WTC11 (cell line): ENCODE measurements at regions not wholly inside any gene's neighbourhood (a gene's known extent, or its start where the extent isn't known, plus 50 kb on each side); places are given as distances from the start of the nearest gene placed in this dataset.

Experiments
- ATAC-seq: fragments of 200-7000 bp; cut with Tn5 transposase; 2 replicates; pipeline ENCODE4 v1.10.0; 2021; ENCODE audit warnings: mild to moderate bottlenecking, moderate library complexity
- CTCF ChIA-PET: fragments of 300-600 bp; sonication (Branson Sonifier 250); formaldehyde crosslinking; loops from one replicate; lab custom pipeline; 2021; ENCODE audit warnings: antibody characterized with exemption; lab: Charles Lee
- POLR2A ChIA-PET: fragments of 350-600 bp; sonication (Branson Sonifier 250); formaldehyde crosslinking; loops from one replicate; lab custom pipeline; 2021; ENCODE audit warnings: antibody characterized with exemption; lab: Charles Lee
- DNase-seq: peaks from one replicate; pipeline ENCODE4 v3.0.0; 2021; ENCODE audit warnings: low spot score
- H3K27ac Mint-ChIP-seq: 2 replicates; pipeline ENCODE4 v1.8.0; 2021; ENCODE audit warnings: mixed read lengths
- H3K27me3 Mint-ChIP-seq: 2 replicates; pipeline ENCODE4 v1.8.0; 2021; ENCODE audit warnings: low read depth, mild to moderate bottlenecking, moderate library complexity, mixed read lengths
- H3K36me3 Mint-ChIP-seq: 2 replicates; pipeline ENCODE4 v1.8.0; 2021; ENCODE audit warnings: mixed read lengths
- H3K4me1 Mint-ChIP-seq: 2 replicates; pipeline ENCODE4 v1.8.0; 2022; ENCODE audit warnings: mixed read lengths
- H3K4me3 Mint-ChIP-seq: 2 replicates; pipeline ENCODE4 v1.8.0; 2021; ENCODE audit warnings: mild to moderate bottlenecking, moderate library complexity, mixed read lengths
- H3K9me3 Mint-ChIP-seq: 2 replicates; pipeline ENCODE4 v1.8.0; 2021; ENCODE audit warnings: mixed read lengths
- ATF1 ChIP-seq: sonication (generic); formaldehyde crosslinking; IDR thresholded peaks from 2 replicates; pipeline ENCODE4 v1.8.1; 2023; ENCODE audit warnings: mild to moderate bottlenecking, moderate library complexity, missing genetic modification reagents
- EMX1 ChIP-seq: fragments of 250-450 bp; sonication (Bioruptor Pico); IDR thresholded peaks from 2 replicates; pipeline ENCODE4 v1.8.0; 2021; ENCODE audit warnings: mild to moderate bottlenecking
- FOXK1 ChIP-seq: sonication (generic); formaldehyde crosslinking; IDR thresholded peaks from 2 replicates; pipeline ENCODE4 v1.8.0; 2022; ENCODE audit warnings: mild to moderate bottlenecking, moderate library complexity, missing genetic modification reagents
- FOXP1 ChIP-seq: sonication (generic); formaldehyde crosslinking; IDR thresholded peaks from 2 replicates; pipeline ENCODE4 v1.8.0; 2022; ENCODE audit warnings: missing genetic modification reagents, mild to moderate bottlenecking, moderate library complexity, borderline replicate concordance
- HMGA2 ChIP-seq: fragments of 250-450 bp; sonication (Bioruptor Pico); IDR thresholded peaks from 2 replicates; pipeline ENCODE4 v1.4.0; 2021; ENCODE audit warnings: mild to moderate bottlenecking, moderate library complexity
- IRF2 ChIP-seq: sonication (generic); formaldehyde crosslinking; IDR thresholded peaks from 2 replicates; pipeline ENCODE4 v1.8.0; 2022; ENCODE audit warnings: low read depth, missing genetic modification reagents, borderline replicate concordance
- MYBL2 ChIP-seq: sonication (generic); formaldehyde crosslinking; IDR thresholded peaks from 2 replicates; pipeline ENCODE4 v1.8.1; 2023; ENCODE audit warnings: mild to moderate bottlenecking, moderate library complexity, missing genetic modification reagents
- NFYB ChIP-seq: sonication (generic); formaldehyde crosslinking; conservative IDR thresholded peaks from 2 replicates; pipeline ENCODE4 v1.8.0; 2022; ENCODE audit warnings: low read depth, missing genetic modification reagents
- OVOL2 ChIP-seq: fragments of 250-450 bp; sonication (Bioruptor Pico); IDR thresholded peaks from 2 replicates; pipeline ENCODE4 v1.9.0; 2021; ENCODE audit warnings: mild to moderate bottlenecking, borderline replicate concordance
- PRRX2 ChIP-seq: fragments of 250-450 bp; sonication (Bioruptor Pico); IDR thresholded peaks from 2 replicates; pipeline ENCODE4 v1.8.0; 2021; ENCODE audit warnings: mild to moderate bottlenecking
- RORB ChIP-seq: fragments of 250-450 bp; sonication (Bioruptor Pico); IDR thresholded peaks from 2 replicates; pipeline ENCODE4 v1.9.0; 2021; ENCODE audit warnings: mild to moderate bottlenecking
- TCF7 ChIP-seq: sonication (generic); formaldehyde crosslinking; IDR thresholded peaks from 2 replicates; pipeline ENCODE4 v1.8.0; 2022; ENCODE audit warnings: mild to moderate bottlenecking, low read depth, missing genetic modification reagents, moderate library complexity
- ZBTB21 ChIP-seq: sonication (generic); formaldehyde crosslinking; IDR thresholded peaks from 2 replicates; pipeline ENCODE4 v1.8.1; 2023; ENCODE audit warnings: mild to moderate bottlenecking, missing genetic modification reagents, borderline replicate concordance
- ZNF219 ChIP-seq: sonication (generic); formaldehyde crosslinking; IDR thresholded peaks from 2 replicates; pipeline ENCODE4 v1.8.0; 2023; ENCODE audit warnings: missing genetic modification reagents, mild to moderate bottlenecking, borderline replicate concordance
- ZNF396 ChIP-seq: fragments of 250-450 bp; sonication (Bioruptor Pico); IDR thresholded peaks from 2 replicates; pipeline ENCODE4 v1.8.0; 2021; ENCODE audit warnings: mild to moderate bottlenecking, moderate library complexity, borderline replicate concordance
- TF ChIP-seq, protein P1 (sequence below): sonication (generic); formaldehyde crosslinking; IDR thresholded peaks from 2 replicates; pipeline ENCODE4 v1.8.1; 2023; ENCODE audit warnings: mild to moderate bottlenecking, missing genetic modification reagents, moderate library complexity
- TF ChIP-seq, protein P2 (sequence below): sonication (generic); formaldehyde crosslinking; IDR thresholded peaks from 2 replicates; pipeline ENCODE4 v1.8.1; 2023; ENCODE audit warnings: mild to moderate bottlenecking, missing genetic modification reagents
- TF ChIP-seq, protein P3 (sequence below): fragments of 250-450 bp; sonication (Bioruptor Pico); IDR thresholded peaks from 2 replicates; pipeline ENCODE4 v1.9.0; 2021; ENCODE audit warnings: mild to moderate bottlenecking
- TF ChIP-seq, protein P4 (sequence below): sonication (generic); formaldehyde crosslinking; IDR thresholded peaks from 2 replicates; pipeline ENCODE4 v1.8.0; 2022; ENCODE audit warnings: mild to moderate bottlenecking, missing genetic modification reagents
- TF ChIP-seq, protein P5 (sequence below): sonication (generic); formaldehyde crosslinking; conservative IDR thresholded peaks from 2 replicates; pipeline ENCODE4 v1.8.1; 2022; ENCODE audit warnings: mild to moderate bottlenecking, missing genetic modification reagents
- TF ChIP-seq, protein P6 (sequence below): sonication (generic); formaldehyde crosslinking; conservative IDR thresholded peaks from 2 replicates; pipeline ENCODE4 v1.8.1; 2023; ENCODE audit warnings: mild to moderate bottlenecking, low read depth, missing genetic modification reagents, moderate library complexity
- TF ChIP-seq, protein P7 (sequence below): sonication (generic); formaldehyde crosslinking; IDR thresholded peaks from 2 replicates; pipeline ENCODE4 v1.8.1; 2022; ENCODE audit warnings: low read depth, mild to moderate bottlenecking, moderate library complexity, missing genetic modification reagents, borderline replicate concordance
- TF ChIP-seq, protein P8 (sequence below): sonication (generic); formaldehyde crosslinking; IDR thresholded peaks from 2 replicates; pipeline ENCODE4 v1.8.1; 2023; ENCODE audit warnings: mild to moderate bottlenecking, missing genetic modification reagents, borderline replicate concordance

DNA sequence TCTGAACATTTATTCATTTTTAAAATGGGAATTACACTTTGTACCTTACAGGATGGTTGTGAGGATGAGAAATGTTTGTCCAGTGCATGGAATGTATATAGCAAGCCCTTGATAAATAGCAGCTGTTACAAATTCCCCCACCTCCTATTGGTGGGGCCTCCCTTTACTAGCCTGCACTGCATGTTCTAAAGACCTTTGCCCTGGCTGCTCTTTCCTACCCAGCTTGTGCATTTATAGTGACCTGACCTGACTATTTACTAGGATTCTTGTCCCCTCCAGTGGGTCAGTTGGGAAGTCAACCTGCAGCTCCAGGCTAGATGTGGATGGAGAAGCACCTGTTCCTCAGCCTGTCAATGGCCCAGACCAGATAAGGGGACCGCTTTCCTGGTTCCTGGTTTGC is 180.3 kb downstream of the HIPK3 start:
- H3K4me3 Mint-ChIP-seq: no peak overlapping the region
- TF ChIP-seq, protein P1, sequence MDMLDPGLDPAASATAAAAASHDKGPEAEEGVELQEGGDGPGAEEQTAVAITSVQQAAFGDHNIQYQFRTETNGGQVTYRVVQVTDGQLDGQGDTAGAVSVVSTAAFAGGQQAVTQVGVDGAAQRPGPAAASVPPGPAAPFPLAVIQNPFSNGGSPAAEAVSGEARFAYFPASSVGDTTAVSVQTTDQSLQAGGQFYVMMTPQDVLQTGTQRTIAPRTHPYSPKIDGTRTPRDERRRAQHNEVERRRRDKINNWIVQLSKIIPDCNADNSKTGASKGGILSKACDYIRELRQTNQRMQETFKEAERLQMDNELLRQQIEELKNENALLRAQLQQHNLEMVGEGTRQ (CRISPR knock-in tag): no peak
- TF ChIP-seq, protein P2, sequence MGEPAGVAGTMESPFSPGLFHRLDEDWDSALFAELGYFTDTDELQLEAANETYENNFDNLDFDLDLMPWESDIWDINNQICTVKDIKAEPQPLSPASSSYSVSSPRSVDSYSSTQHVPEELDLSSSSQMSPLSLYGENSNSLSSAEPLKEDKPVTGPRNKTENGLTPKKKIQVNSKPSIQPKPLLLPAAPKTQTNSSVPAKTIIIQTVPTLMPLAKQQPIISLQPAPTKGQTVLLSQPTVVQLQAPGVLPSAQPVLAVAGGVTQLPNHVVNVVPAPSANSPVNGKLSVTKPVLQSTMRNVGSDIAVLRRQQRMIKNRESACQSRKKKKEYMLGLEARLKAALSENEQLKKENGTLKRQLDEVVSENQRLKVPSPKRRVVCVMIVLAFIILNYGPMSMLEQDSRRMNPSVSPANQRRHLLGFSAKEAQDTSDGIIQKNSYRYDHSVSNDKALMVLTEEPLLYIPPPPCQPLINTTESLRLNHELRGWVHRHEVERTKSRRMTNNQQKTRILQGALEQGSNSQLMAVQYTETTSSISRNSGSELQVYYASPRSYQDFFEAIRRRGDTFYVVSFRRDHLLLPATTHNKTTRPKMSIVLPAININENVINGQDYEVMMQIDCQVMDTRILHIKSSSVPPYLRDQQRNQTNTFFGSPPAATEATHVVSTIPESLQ (CRISPR knock-in tag): no peak
- TF ChIP-seq TCF7 (CRISPR knock-in tag) (no peak), MYBL2 (CRISPR knock-in tag) (no peak), FOXK1 (CRISPR knock-in tag) (no peak), ZNF396 (no peak), FOXP1 (no peak)
- TF ChIP-seq, protein P3, sequence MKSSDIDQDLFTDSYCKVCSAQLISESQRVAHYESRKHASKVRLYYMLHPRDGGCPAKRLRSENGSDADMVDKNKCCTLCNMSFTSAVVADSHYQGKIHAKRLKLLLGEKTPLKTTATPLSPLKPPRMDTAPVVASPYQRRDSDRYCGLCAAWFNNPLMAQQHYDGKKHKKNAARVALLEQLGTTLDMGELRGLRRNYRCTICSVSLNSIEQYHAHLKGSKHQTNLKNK (CRISPR knock-in tag): no peak
- TF ChIP-seq, protein P4, sequence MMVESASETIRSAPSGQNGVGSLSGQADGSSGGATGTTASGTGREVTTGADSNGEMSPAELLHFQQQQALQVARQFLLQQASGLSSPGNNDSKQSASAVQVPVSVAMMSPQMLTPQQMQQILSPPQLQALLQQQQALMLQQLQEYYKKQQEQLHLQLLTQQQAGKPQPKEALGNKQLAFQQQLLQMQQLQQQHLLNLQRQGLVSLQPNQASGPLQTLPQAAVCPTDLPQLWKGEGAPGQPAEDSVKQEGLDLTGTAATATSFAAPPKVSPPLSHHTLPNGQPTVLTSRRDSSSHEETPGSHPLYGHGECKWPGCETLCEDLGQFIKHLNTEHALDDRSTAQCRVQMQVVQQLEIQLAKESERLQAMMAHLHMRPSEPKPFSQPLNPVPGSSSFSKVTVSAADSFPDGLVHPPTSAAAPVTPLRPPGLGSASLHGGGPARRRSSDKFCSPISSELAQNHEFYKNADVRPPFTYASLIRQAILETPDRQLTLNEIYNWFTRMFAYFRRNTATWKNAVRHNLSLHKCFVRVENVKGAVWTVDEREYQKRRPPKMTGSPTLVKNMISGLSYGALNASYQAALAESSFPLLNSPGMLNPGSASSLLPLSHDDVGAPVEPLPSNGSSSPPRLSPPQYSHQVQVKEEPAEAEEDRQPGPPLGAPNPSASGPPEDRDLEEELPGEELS (CRISPR knock-in tag): no peak
- TF ChIP-seq, all 79 proteins: peak for 0

DNA sequence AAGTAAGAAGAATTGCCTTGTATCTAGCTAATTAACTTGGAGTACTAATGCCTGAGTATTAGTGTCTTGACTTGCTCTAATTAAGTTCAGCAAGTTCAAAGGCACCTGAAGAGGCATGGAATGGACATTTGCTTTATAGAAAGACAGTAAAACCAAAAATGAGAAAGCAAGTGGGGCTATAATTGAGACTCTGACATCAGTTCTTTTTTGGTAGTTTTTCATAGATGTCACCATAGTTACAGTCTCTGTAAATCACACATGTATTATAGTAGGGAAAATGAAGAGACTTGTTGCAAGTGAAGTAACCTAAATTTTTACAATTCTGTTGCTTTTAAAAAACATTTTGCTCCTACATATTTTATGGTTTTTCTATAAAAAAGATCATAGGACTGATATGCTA is 178.0 kb downstream of the HIPK3 start:
- ChIA-PET CTCF (no interaction called here), POLR2A (interaction anchor here (0.6 kb wide), 1 partner anchor 246 kb away, joined by 3 read pairs; no protein-coding TSS in a partner anchor)
- Mint-ChIP-seq H3K9me3 (peaks cover 40% of the 10 kb centered on the region), H3K4me1 (no peaks in the 10 kb centered on the region), H3K36me3 (peaks cover 27% of the 10 kb centered on the region), H3K27me3 (peaks cover 3% of the 10 kb centered on the region), H3K4me3 (no peak overlapping the region), H3K27ac (no peak overlapping the region)
- DNase-seq (no peak), ATAC-seq (no peak)
- TF ChIP-seq PRRX2 (CRISPR knock-in tag): no peak
- no peak for TF ChIP-seq HMGA2 (CRISPR knock-in tag)
- no peak for TF ChIP-seq EMX1
- TF ChIP-seq NFYB (CRISPR knock-in tag): no peak
- TF ChIP-seq ZBTB21 (CRISPR knock-in tag): no peak
- no peak for TF ChIP-seq IRF2
- TF ChIP-seq, protein P5, sequence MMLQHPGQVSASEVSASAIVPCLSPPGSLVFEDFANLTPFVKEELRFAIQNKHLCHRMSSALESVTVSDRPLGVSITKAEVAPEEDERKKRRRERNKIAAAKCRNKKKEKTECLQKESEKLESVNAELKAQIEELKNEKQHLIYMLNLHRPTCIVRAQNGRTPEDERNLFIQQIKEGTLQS: no peak
- no peak for TF ChIP-seq TCF7 (CRISPR knock-in tag)
- TF ChIP-seq RORB: no peak
- no peak for TF ChIP-seq OVOL2 (CRISPR knock-in tag)
- TF ChIP-seq, protein P6, sequence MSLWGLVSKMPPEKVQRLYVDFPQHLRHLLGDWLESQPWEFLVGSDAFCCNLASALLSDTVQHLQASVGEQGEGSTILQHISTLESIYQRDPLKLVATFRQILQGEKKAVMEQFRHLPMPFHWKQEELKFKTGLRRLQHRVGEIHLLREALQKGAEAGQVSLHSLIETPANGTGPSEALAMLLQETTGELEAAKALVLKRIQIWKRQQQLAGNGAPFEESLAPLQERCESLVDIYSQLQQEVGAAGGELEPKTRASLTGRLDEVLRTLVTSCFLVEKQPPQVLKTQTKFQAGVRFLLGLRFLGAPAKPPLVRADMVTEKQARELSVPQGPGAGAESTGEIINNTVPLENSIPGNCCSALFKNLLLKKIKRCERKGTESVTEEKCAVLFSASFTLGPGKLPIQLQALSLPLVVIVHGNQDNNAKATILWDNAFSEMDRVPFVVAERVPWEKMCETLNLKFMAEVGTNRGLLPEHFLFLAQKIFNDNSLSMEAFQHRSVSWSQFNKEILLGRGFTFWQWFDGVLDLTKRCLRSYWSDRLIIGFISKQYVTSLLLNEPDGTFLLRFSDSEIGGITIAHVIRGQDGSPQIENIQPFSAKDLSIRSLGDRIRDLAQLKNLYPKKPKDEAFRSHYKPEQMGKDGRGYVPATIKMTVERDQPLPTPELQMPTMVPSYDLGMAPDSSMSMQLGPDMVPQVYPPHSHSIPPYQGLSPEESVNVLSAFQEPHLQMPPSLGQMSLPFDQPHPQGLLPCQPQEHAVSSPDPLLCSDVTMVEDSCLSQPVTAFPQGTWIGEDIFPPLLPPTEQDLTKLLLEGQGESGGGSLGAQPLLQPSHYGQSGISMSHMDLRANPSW (CRISPR knock-in tag): no peak
- TF ChIP-seq ZNF219 (CRISPR knock-in tag): no peak
- TF ChIP-seq ATF1 (CRISPR knock-in tag): no peak
- TF ChIP-seq, protein P7, sequence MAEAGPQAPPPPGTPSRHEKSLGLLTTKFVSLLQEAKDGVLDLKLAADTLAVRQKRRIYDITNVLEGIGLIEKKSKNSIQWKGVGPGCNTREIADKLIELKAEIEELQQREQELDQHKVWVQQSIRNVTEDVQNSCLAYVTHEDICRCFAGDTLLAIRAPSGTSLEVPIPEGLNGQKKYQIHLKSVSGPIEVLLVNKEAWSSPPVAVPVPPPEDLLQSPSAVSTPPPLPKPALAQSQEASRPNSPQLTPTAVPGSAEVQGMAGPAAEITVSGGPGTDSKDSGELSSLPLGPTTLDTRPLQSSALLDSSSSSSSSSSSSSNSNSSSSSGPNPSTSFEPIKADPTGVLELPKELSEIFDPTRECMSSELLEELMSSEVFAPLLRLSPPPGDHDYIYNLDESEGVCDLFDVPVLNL (CRISPR knock-in tag): no peak
- TF ChIP-seq, protein P8, sequence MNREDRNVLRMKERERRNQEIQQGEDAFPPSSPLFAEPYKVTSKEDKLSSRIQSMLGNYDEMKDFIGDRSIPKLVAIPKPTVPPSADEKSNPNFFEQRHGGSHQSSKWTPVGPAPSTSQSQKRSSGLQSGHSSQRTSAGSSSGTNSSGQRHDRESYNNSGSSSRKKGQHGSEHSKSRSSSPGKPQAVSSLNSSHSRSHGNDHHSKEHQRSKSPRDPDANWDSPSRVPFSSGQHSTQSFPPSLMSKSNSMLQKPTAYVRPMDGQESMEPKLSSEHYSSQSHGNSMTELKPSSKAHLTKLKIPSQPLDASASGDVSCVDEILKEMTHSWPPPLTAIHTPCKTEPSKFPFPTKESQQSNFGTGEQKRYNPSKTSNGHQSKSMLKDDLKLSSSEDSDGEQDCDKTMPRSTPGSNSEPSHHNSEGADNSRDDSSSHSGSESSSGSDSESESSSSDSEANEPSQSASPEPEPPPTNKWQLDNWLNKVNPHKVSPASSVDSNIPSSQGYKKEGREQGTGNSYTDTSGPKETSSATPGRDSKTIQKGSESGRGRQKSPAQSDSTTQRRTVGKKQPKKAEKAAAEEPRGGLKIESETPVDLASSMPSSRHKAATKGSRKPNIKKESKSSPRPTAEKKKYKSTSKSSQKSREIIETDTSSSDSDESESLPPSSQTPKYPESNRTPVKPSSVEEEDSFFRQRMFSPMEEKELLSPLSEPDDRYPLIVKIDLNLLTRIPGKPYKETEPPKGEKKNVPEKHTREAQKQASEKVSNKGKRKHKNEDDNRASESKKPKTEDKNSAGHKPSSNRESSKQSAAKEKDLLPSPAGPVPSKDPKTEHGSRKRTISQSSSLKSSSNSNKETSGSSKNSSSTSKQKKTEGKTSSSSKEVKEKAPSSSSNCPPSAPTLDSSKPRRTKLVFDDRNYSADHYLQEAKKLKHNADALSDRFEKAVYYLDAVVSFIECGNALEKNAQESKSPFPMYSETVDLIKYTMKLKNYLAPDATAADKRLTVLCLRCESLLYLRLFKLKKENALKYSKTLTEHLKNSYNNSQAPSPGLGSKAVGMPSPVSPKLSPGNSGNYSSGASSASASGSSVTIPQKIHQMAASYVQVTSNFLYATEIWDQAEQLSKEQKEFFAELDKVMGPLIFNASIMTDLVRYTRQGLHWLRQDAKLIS (CRISPR knock-in tag): no peak

More for the DNA sequence above, 180.3 kb downstream of the HIPK3 start:
- H3K9me3 Mint-ChIP-seq: peaks cover 31% of the 10 kb centered on the region
- ChIA-PET CTCF (no interaction called here), POLR2A (no interaction called here)
- H3K27ac Mint-ChIP-seq: no peak overlapping the region
- no peaks in the 10 kb centered on the region for H3K4me1 Mint-ChIP-seq
- no peak for ATAC-seq
- peaks cover 21% of the 10 kb centered on the region for H3K36me3 Mint-ChIP-seq
- DNase-seq: no peak
- peaks cover 3% of the 10 kb centered on the region for H3K27me3 Mint-ChIP-seq
